ENCODE measurements at regions not wholly inside any gene's neighbourhood (a gene's known extent, or its start where the extent isn't known, plus 50 kb on each side); places are given as distances from the start of the nearest gene placed in this dataset.

GRCh38 chr20:58138395-58138794, 90.1 kb downstream of the ANKRD60 start:
- no peak for DNase-seq

DNA sequence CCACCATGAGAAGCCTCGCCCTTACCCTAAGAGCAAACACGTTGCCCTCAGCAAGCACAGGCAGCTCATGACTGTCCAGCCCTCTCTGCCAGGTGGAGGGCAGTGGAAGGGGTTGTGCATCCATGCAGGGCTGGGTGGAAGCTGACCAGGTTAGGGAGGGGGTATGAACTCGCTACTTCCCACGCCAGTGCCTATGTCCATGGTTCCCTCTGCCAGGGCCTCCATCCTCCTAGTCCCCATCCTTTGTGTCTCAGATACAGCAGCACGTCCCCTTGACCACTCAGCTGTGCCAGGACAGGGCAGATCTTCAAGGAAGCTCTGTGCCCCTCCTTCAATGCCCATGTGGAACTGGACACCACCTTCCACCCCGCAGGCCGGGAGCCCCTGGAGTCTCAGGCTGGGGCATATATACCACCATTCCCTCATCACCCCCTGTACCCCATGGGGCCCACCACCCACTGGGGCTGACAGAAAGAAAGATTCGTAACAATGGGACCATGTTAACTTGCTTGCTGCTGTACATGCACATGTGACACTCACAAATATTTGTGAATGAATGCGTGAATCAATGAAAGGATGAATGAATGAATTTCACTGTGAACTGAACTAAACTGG, 90.7 kb downstream of the ANKRD60 start:
- no peak for DNase-seq

DNA sequence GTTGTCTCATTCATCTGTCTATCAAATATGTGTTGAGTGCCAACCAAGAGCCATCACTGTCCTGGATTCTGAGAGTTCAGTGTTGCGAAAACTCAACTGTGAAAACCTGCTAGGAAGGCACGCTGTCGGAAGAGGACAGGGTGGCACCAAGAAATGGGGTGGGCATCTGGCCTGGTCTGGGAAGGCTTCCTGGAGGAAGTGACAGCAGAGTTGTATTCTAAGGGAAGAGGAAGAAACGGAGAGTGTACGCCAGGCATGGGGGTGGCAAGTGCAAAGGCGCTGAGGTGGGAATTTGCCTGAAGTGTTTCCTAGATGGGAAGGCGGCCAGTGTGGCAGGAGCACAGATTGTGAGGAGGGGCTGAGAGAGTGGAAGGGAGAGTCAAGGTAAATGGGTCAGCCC, 91.2 kb downstream of the ANKRD60 start:
- DNase-seq: no peak

DNA sequence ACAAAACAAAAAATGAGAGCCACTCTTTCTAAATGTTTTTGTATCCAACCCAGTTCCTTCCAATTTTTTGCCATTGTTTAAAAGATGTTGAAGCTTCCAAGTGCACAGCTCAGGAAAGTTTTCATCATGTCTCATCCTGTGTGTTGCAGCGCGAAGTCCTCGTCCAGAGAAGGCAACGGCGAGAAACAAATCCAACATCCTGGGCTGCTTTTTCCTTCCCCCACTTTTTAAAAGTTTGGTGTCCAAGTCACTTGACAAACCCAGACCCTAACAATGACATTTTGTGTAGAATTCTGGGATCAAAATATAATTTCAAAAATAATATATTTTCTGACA, 92.3 kb downstream of the ANKRD60 start:
- DNase-seq: no peak

DNA sequence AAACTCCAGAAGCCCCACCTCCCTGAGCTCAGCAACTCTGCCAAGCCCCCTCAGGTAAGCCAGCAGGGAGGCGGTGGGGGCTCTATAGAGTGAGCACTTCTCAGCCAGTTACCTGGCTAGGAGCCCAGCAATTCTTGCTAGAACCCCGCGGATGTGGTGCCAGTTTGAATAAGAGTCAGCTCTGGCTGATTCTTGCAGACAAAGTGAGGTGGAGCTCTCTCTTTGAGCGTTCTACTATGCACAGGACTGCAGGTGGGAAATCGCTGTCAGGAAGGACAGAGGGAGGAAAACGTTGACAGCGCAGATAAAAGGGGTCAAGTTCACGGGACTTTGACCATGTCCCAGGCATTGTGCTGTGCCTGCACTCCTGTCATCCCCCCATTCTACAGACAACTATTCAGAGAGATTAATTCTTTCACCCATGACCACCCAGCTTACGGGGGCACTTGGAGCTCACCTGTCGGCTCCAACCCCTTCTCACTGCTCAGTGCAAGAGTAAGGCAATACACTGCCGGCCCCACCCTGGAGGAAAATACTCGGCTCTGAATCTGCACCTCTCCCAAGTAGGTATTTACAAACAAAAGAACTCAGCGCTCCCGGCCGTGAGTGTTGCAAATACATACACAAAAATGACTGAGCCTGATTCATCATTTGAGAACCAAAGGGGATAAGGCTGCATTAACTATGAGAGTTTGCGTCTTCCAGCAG, 92.9 kb downstream of the ANKRD60 start:
- no peak for DNase-seq

- DNase-seq: no peak
Measured at GRCh38 chr20:58133020-58133808, 95.2 kb downstream of the ANKRD60 start.

DNA sequence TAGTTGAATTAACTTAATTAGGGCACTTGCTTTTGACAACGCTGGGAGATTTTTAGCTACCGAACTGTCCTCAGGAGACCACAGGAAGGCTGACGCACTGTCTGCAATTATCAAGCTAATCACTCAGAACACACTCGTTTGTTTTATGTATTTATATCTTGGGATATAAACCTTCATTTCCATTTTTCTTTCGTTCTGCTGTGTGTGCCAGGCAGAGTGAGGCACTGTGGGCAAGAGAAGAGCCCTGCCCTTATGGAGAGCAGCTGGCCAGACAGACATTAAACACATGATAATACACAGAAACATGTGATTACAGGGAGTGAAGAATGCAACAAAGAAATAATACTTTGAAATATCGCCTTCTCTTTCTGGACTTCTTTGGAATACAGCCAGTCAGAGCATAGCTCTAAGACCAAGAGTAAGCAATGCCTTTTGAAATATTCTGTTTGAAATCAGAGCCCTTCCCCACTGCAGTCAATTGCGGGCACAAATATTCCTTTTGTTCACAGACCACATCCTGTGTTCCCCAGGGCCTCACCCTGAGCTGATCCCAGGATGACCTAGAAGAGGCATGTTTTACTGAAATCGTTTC, 96.8 kb downstream of the ANKRD60 start:
- no peak for DNase-seq

DNA sequence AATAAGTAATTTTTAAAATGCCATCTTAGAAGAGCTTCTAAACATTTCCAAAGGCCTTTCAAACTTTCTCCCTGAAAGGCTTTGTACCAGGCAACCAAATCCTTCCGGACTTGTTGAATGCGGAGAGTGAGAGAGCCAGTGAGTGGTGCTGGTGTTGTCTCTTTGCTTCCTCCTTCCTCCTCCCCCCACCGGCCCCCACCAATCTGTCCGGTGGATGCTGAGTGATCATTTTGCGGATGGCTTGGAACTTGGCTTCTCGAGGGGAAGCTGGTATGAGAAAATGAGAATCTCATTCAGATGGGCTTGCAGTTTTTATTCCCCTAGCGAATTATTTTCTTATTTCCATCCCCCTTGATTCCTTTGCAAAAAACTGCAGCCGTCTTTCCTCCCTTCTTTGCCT, 97.3 kb downstream of the ANKRD60 start:
- DNase-seq: no peak

DNA sequence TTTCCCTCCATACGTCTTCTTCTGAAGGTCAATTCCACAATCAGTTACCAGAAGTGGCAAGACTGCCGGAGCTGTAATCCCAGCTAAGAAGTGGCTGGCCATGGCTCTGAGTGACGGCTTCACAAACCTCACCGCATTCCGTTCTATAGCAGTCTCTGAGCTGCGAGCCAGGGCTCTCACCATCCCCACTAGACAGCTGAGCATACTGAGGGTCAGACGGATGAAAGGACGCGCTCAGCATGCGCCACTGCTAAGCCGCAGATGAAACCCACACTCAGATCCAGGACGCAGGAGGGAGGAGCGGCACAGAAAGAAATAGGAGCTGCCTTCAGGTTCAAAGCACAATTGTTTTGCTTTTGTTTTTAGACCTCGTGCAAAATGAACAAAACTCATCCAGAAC, 97.9 kb downstream of the ANKRD60 start:
- DNase-seq: no peak

DNA sequence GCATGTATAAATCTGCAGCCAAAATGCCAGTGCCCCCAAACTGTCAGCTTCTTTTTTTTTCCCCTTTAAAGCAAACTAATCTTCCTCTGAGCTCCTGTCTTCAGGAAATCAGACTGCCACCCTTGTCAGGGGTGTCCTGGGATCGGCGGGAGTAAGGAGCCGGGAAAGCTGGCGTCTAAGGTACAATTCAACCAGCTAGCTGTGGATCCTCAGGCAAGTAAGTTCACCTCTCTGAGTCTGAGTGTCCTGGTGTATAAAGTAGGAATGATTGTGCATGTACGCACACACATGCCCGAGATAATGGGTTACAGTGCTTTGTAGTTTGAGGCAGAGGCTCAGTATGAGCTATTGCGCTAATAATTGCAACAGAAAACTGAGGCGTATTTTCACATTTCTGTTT, 98.3 kb downstream of the ANKRD60 start:
- DNase-seq: no peak

GRCh38 chr20:58129721-58130151, 98.7 kb downstream of the ANKRD60 start:
- no peak for DNase-seq

GRCh38 chr20:58128635-58129625, 99.5 kb downstream of the ANKRD60 start:
- no peak for DNase-seq

GRCh38 chr20:58127701-58128111, 100.7 kb downstream of the ANKRD60 start:
- peak; percentile 85 for DNase-seq

DNA sequence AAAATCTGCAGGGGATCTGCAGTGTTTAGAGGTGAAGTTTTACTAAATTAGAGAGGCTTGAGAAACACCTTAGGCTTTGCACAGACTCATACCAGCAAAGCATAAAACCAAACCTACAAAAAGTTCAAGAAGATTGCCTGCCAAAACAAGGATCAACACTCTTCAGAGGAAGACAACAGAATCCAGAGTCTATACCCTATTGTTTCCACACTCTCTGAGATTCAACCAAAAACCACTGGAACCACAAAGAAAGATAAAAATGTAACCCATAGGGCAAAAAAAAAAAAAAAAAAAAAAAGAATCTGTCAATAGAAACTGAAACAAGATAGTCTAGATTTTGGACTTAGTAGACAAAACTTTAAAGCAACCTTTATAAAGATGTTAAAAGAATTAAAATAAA, 102.7 kb downstream of the ANKRD60 start:
- DNase-seq: no peak

GRCh38 chr20:58117944-58118343, 110.5 kb downstream of the ANKRD60 start:
- DNase-seq: no peak

DNA sequence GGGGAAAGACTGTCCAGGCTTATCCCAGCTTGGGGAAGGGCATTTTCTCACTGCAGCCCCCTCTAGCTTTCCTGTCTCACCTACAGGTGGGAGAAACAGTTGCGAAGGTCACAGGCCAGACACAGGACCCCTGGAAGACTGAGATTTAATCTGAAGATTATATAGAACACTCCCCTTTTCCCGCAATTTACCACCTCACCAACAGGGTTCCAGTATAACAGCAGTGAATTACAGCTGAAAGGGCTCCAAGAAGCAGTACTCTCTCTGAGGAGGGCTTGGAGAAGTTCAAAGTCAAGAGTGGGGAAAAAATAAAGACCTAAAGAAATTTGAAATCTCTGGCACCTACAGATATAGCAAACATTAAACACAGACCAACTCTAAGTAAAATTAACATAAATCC, 111.9 kb downstream of the ANKRD60 start:
- no peak for DNase-seq

- peak; percentile 5 for DNase-seq
Measured at GRCh38 chr20:58113716-58114115, 114.7 kb downstream of the ANKRD60 start.

GRCh38 chr20:58112017-58112781, 116.3 kb downstream of the ANKRD60 start:
- no peak for DNase-seq

DNA sequence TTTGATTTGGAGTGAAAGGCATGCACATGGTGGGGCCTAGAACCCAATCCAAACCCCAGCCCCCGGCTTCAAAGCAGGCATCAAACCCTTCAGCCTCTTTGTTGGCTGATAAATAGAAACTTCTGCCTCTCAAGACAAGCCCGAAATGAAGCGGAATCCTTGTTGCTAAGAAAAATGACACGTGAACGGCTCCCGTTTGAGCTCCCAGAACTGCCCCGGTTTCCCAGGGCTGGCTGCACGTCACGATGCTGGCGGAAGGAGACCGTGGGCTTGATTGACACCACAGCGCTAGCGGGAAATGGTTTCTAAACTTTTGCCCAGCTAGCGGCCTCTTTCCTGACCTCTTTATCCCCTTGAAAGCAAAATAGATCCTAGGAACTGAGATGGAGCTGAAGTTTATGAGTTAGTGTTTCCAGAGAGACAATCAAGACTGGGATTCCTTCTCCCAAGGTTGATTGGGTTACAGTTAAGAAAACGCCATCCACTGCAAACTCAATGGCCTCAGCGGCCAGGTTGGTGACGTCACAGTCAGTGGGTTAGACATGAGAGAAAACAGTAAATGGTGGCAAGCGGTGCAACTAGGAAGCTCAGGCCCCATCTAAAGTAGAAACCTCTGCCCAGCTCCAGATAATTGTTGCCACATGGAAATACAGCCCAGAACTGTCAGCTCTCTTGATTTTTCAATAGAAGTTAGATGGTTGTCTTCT, 117.0 kb downstream of the ANKRD60 start:
- no peak for DNase-seq

GRCh38 chr20:58109918-58110635, 118.4 kb downstream of the ANKRD60 start:
- no peak for DNase-seq
